Fibroblast of peridontal ligament (primary cell): ENCODE measurements at regions not wholly inside any gene's neighbourhood (a gene's known extent, or its start where the extent isn't known, plus 50 kb on each side); places are given as distances from the start of the nearest gene placed in this dataset.

Source experiments
- DNase-seq: peaks from one replicate; pipeline ENCODE4 v3.0.0-alpha.2; 2010; ENCODE audit errors: extremely low read depth

DNA sequence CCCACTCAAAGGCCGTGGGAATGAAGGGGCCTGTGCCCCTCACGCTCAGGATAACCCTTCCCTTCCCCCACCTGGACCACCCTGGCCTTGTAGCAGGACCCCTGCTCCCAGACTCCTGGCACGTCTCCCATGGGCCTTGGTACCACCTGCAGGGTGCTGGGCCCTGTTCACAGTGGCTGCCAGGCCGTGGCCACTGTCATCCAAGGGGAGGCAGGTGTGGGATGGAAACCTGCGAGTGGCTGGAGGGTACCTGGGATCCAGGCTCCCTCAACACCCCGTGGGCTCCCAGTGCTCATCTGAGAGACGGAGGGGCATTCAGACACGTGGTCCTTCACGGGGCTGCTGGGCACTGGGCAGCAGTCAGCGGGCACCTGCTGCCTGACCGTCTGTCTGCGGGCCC, 75.6 kb upstream of the CIBAR2 start:
- DNase-seq, result no peak

- no peak for DNase-seq
Observed at GRCh38 chr16:85188822-85189672, 76.8 kb upstream of the CIBAR2 start.

DNA sequence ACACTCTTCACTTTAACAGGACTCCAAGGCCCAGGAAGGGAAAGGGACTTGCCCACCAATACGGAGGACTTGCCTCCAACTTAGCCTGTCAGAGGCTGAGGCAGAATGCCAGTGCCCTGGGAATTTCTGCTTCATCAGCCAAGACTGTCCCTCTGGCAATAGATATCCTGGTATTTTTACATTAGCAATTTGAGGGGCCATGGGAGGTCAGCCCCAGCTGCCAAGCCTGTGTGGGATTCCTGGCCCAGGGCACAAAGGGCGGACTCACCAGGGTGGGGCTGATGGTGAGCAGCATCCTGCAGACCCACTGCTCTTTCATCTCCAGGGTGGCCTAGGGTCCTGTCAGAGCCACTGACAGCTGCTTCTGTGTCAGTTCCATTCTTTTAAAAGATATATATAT, 78.3 kb upstream of the CIBAR2 start:
- DNase-seq, result no peak

GRCh38 chr16:85191341-85191965, 79.2 kb upstream of the CIBAR2 start:
- no peak for DNase-seq

DNA sequence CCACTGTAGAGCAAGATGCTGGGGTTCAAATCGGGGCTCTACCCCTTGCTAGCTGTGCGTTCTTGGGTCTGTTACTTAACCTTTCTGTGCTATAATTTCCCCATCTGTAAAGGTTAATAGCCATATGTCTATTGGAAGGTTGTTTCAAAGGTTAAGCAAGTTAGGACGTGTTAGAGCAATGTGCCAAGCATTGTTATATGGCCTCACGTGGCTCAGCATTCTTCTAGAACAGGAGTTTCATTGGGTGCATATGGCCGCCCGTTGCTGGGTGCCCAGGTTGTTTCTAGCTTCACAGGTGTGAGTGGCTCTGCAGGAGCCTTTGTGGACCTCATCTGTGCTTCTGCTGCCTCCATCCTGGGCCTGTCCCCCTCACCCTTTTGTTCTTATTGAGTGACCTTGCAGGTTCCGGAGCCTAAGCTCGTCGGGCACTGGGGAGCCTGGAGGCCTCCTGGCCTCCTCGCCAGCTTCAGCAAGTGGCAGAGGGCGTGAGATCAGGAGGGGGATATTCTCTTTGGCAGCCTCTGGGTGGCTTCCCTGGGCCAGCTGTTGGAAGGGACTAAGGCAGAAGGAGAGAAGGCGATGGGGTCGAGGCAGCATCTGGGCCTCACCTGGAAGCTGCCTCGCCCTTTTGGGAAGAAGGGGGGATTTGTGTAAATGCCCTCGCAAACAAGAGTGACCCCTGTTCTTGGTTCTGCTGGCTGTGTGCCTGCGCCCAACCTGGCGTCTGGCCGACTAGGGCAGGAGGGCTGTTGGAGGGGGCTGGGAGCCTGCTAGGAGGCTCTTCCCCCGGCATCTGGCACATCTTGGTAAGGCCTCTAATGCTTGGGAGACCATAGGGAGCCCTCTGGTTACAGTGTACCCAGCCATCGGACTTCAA, 80.2 kb upstream of the CIBAR2 start:
- DNase-seq, result no peak

GRCh38 chr16:85193115-85193493, 80.8 kb upstream of the CIBAR2 start:
- peak; percentile 77 for DNase-seq

- no peak for DNase-seq
Observed at GRCh38 chr16:85193876-85194275, 81.6 kb upstream of the CIBAR2 start.

GRCh38 chr16:85194307-85195270, 82.3 kb upstream of the CIBAR2 start:
- no peak for DNase-seq

DNA sequence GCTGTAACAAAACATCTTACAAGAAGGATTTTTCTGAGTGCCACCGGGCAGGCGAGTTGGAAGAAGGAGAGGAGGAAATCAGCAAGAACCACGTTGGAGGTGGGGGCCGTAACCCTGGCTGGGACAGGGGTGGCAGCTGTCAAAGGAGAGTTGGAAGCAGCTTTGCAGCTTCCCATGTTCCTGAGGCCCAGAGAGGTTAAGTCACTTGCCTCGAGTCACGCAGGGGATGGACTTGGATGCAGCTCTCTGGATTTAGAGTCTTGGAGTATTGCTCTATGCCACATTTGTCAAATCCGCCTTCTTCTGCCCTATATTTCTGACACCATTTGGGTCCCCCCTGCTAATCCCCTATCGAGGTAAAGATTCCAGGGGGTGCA, 83.0 kb upstream of the CIBAR2 start:
- DNase-seq, result no peak

DNA sequence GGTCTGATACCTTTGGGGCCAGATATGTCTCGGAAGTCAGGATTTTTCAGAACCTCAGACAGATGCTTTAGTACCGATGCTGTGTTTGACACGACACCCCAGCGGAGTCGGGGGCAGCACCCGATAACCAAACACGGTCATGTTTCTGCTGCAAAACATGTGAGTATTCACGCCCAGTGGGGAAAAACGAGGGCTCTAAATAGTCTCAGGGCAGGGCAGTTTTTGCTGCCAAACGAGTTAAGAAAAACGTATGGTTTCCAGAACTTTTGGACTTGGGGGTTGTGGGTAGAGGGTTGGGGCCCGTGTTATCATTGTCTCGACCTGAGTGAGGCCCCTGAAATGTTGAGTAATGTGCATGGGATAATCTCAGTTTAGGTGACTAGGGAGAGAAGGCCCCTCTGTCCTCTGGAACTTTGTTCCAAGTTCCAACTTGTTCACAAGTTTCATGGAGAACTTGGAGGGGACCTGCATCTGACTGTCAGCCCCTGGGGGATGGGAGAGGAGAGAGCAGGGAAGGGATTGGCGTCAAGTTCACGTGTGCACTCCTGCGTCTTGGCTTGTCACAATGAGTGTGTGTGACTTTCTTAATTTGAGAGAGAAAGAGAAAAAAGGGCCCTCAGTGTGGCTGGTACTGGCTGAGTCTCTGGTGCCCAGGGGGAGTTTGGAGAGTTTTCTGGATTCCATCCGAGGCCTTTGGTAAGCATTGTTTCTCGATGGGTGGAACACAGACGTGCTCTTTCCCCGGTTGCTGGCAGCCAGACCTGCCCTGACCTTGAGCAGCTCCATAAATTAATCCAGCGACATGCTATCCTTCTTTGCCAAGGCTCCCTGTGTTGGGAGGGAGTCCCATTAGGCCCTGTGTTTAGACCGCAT, 83.9 kb upstream of the CIBAR2 start:
- DNase-seq, result no peak

- DNase-seq, result no peak
Observed at GRCh38 chr16:85196976-85197375, 84.7 kb upstream of the CIBAR2 start.

DNA sequence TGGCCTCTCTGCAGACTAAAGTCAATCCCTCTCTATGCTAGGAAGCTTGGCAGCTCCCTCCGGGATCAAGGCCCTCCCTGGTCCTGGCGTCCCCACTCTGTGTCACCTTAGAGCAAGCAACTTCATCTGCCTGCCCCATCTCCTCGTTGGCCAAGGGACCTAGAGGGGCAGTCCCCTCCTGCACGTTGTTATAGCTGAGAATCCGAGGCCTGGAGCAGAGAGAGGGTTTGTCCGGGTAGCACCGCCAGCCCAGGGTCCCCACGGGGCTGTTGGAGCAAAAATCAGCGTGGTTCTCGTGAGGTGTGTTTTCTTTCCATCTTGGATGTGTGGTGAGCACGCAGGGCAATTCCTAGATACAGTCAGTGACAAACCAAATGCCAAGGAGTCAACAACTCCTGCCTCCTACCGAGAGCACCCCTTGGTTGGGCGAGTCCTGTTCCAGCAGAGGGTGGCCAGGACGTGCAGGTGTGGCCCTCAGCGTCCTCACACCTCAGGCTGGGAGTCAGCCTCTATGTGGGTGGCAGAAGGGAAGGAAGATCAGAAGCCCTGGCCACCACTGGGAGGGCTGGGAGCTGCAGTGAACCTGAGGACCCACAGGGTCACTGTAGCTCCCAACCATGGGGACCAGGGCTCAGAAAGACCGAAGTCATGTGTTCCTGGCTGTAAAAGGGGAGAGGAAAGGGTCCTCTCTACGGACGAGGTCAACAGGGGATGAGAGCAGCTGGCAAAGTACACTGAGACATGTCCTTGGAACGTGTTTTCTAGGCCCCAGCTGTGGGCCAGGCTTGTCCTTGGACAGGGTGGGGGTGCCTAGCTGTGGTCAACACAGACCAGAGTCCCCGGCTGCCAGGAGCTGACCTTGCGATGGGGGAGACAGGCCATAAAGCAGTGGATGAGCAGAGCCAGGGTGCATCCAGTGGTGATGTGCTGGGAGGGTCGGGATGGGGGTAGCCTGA, 85.6 kb upstream of the CIBAR2 start:
- no peak for DNase-seq

- peak; percentile 45 for DNase-seq
Observed at GRCh38 chr16:85199069-85199725, 86.9 kb upstream of the CIBAR2 start.

- DNase-seq, result no peak
Observed at GRCh38 chr16:85199880-85200279, 87.6 kb upstream of the CIBAR2 start.

DNA sequence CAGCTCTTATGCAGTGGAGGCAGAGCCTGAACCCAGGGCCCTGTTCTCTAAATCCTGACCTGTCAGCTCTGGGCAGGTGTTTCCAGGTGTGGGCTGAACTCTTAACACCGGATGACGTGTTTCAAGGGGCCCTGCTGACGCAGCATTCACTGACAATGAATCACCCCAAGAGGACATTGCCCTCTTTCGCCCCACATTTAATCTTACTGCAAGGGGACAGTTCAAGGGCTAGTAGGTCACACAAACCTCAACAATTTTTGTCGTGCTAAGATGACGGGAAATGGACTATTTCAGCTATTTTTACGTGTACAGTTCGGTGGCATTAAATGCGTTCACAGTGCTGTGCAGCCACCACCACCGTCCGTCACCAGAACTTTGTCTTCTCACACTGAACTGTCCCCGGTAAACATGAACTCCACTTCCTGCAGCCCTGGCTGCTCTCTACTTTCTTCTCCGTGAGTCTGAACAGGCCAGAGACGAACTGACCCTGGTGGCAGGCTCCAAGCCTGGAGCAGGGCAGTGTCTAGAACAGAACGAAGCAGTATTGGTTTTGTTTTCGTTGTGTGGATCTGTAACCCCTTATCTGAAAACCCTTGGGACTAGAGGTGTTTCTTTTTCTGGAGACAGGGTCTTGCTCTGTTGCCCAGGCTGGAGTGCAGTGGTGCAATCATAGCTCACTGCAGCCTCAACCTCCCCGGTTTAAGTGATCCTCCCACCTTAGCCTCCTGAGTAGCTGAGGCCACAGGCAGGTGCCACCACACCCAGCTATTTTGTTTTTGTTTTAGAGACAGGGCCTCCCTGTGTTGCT, 88.4 kb upstream of the CIBAR2 start:
- DNase-seq, result no peak

DNA sequence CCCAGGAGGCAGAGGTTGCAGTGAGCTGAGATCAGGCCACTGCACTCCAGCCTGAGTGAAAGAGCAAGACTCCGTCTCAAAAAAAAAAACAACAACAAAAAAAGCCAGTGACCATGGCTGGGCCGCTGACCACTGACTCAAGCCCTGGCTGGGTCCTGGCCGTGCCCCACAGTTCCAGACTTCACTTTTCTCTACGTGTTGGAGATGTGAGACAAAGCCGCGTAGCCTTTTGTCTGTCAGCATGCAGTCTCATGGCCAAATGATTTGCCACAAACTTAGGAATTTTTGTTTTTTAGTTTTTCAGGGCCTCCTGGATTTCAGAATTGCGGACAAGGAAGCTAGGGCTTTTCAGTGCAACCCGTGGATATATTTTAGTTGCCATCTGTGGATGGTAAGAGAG, 89.3 kb upstream of the CIBAR2 start:
- no peak for DNase-seq

GRCh38 chr16:85202051-85202601, 89.9 kb upstream of the CIBAR2 start:
- no peak for DNase-seq
